Liver (tissue), 3 donors: ENCODE measurements at regions not wholly inside any gene's neighbourhood (a gene's known extent, or its start where the extent isn't known, plus 50 kb on each side); places are given as distances from the start of the nearest gene placed in this dataset.

ENCODE experiments used
- CTCF ChIP-seq: fragments of 150-350 bp; IDR thresholded peaks from 2 replicates; pipeline ENCODE4 v1.5.1; 2017; ENCODE audit warnings: improper control_type of control experiment, low read depth, low read length; ENCODE audit not compliant: missing input control
- GABPA ChIP-seq, 2 donors: IDR thresholded peaks in 1 of 2; conservative IDR thresholded peaks in 1 of 2; 2 replicates each; pipeline ENCODE4 v1.6.1; 2016; ENCODE audit warnings: antibody characterized with exemption in 2 of 2, mild to moderate bottlenecking in 1 of 2, moderate library complexity in 1 of 2
- donor health status: healthy.
- donor health status: healthy.

GRCh38 chr1:14338509-14338908, 260.0 kb upstream of the KAZN start:
- no peak for TF ChIP-seq GABPA (IDR thresholded peaks at IDR 0.05 in 1 of 2, conservative IDR thresholded peaks at IDR 0.05 in 1 of 2)
- TF ChIP-seq CTCF: no peak
